HG02571 (cell line): ENCODE measurements at regions not wholly inside any gene's neighbourhood (a gene's known extent, or its start where the extent isn't known, plus 50 kb on each side); places are given as distances from the start of the nearest gene placed in this dataset.

Experiments
- ATAC-seq: cut with Tn5 transposase; IDR thresholded peaks from one replicate; pipeline ENCODE4 v1.9.1; 2021; ENCODE audit warnings: mild to moderate bottlenecking, moderate library complexity; ENCODE audit not compliant: unreplicated experiment

DNA sequence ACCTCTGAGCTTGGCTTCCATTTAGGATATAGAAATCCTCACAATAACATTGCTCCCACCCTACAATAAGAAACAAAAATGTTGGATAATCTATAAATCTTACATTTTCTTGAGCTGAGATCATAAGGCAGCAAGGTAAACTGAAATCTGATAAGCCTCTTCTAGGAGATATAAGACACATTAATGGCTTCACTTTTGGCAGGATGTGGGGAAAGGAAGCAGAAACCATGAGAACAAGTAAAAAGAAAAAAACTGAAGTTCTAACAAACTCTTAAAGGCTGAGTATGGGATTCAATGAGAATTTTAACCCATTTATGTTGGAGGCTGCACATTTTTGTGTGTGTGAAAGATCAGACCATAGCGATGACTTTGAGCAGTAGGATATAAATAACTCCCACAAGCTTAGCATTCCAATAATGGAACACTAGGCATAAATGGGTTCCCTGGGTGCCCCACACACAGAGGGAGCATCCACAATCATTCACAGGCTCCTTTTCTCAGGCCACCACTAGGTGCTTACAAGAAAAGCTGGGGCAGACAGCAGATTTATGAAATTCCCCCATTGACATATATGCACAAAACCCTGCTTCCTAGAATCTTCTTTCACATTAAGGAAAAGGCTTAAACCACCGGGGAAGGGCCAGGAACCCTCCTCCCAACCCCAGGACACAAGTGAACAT is 564.9 kb upstream of the MGMT start:
- no peak for ATAC-seq

DNA sequence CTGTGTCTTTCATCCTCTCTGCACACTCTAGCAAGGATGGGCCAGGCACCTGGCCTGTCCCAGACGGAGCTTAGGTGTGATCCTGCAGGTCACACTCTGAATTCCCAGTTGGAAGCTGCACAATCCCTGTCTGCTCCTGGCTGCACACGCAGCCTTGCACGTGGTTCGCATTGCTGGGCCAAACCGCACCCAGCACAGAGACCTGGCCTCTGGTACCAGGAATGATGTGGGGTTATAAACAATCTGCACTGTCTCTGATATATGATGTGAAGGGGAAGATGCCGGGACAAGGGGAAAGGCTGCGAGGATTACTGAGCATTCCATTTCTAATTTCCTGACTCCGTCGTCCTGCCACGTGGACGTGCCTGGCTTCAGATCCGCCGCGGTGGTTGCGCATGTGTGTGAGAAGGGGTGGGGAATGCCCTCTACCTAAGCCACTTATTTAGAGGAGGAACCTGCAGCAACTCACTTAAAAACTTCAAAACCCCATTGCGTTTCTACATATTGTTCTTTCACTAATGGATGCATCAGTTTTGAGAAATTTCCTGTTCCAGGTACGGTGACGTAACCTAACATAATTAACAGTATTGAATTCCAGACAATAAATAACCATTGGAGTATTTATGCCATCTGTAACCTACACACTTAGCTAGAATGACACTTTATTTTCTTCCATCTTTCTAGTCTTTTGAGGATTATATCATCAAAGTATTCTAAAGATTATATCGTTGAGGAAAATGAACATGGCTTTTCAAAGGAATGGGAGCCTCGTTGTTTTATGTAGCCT is 559.7 kb upstream of the MGMT start:
- no peak for ATAC-seq

DNA sequence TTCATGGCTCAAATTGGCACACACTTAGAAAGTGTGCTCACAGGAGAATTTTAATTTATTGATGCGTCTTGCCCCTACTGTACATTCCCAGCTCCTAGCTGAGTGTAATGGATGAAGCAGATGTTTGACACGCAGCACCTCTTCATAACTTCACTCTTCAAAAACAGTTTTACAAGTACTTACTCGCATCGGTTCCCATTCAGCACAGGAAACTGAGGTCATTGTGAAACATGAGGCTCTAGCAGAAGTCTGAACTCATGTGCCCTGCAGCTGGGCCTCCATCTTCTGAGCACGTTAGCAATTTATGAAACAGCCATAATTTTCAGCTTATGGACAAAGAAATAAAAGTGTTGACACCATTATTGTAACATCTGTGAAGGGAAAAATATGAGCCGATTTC is 558.9 kb upstream of the MGMT start:
- no peak for ATAC-seq

DNA sequence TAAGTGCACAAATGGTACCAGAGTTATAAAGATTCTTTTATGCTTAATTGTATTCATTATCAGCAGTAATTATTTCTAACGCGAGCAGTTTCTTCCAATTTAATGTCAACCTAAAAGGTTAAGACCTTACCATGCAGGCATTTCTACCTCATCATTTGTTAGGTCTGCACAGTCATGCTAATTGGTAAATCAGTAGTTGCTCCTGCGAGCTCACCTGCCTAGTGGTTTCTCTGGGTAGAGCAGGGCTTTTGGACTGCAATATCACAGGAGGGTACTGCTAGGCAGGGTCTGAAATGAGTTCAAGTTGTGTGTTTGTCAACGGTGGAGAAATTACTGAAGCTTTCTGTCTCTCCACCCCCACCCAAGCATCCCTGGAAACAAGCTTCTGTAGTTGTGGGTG is 558.5 kb upstream of the MGMT start:
- ATAC-seq = no peak

DNA sequence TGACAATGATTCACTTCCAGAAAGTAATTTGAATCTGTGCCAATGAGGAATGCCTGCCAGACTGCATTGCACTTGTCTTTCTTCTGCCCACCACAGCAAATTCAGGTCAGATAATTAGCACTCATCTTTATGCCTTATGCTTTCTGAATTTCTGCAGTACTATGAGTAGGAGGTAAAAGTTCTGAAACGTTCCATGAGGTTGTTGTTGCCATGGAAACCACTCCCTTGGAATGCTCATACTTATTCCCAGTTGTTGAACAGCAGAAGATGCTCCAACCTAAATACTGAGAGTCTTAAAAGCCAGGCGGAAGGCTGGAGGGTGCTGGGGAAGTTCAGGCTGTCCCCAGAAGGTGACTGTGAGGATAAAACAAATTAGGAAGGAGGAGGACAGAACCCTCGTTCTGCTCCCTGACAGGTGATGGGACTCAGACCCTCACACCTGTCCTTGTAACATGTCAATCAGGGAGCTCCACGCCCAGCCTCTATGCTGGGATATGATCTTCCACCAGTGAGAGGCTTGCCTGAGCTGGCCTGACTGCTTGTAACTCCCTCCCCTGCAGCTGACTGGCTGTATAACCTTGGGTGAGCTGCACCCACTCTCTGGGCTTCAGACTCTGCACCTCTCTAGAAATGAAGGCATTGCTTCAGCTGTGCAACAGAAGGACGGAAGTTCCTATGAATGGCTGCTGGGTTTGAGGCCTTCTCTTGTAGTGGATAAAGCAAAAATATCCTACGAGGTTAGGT is 554.3 kb upstream of the MGMT start:
- no peak for ATAC-seq

DNA sequence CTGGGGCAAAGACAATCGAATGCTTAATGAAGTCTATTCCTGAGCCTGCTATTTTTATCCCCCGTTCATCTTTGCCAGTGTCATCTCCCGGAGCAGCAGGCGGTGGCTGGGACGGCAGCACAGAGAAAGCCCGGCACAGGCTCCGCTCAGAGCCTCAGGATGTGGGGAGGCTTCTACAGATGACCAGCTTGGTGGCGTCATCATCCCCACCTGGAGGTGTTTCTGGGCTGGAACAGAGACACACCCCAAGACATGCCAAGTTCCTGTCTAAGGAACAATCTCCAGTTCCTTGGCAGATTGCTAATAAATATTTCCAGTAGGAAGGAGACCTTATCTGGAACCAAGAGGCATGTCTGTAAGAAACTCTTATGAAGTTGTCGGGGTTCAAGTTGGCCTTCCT is 552.4 kb upstream of the MGMT start:
- ATAC-seq = no peak

DNA sequence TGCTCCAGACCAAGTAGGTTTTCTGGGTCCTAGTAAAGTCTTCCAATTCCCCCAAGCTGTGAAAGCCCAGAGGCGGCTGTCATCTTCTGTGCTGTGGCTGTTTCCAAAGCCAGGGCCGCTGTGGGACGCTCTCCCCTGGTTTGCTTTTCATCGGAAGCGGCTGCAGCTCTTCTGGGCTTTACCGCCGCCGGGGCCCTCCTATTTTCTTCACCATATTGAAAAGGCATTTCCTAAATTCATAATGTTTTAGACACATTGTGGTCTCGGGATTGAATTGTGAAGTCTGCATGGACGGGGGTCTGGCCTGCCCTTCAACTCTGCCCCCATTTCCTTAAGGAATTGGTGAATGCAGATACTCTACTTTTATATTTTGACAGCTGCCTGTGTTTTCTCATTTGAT is 551.4 kb upstream of the MGMT start:
- ATAC-seq = no peak

DNA sequence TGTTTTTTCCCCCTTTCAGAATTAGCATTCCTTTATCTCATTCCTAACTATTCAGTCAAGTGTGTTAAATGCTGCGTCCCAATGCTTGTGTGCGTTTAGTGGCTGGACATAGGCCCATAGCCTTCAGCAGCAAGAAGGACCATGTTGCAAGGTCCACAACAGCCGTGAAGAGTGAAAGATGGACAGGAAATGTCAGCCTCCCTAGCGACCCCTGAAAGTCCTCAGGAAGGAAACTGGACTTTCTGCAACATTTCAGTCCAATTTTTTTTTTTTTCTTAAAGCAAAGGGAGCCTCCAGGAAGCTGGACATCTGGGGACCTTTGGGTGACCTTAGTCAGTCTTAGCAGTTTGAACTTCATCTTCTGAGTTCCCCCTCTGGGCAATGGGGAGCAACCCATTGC is 550.7 kb upstream of the MGMT start:
- ATAC-seq = no peak

DNA sequence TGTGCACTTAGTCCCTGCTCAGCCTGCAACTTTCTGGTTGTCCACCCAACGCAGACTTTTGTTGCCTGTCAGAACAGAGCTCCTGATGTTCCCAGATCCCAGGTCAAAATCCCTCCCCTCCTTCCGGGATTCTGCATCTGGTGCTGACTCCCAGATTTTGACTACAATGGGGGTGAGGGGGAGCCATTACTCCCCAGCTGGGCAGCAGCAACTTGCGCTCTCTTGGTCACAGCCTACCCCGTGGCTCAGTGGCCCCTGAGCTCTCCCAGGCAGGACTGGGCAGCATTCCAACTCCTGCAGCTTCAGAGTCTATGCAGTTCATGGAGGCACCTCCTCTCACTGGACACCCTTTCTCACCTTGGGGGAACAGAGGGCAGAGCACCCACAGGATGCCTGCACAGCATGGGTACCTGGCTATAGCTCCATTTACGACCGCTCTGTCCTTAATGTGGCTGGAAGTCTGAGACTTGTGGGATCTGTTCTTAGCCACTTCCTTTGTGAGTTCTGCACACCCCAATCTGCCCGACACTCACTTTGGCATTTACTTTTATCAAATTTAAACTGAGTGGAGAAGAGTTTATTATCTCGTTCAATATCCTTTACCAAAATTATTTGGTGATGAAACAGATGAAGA is 545.5 kb upstream of the MGMT start:
- ATAC-seq = no peak

DNA sequence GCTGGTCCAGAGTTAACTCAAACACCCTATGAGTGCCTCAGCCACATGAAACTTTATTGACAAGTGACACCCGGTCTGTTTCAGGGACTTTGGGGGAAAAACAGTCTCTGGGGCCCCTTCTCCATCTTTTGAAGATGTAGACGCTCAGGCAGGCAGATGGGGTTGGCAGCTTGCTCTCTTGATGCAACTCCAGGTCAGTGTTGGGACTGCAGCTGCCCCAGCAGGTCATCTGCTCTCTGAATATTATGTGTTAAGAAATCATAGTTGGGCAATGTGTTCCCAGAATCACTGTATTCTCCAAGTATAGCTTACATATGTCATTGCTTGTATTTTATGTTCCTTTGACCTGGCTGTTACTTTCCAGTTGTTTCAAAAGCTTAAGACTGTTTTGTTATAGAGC is 544.9 kb upstream of the MGMT start:
- ATAC-seq = no peak

DNA sequence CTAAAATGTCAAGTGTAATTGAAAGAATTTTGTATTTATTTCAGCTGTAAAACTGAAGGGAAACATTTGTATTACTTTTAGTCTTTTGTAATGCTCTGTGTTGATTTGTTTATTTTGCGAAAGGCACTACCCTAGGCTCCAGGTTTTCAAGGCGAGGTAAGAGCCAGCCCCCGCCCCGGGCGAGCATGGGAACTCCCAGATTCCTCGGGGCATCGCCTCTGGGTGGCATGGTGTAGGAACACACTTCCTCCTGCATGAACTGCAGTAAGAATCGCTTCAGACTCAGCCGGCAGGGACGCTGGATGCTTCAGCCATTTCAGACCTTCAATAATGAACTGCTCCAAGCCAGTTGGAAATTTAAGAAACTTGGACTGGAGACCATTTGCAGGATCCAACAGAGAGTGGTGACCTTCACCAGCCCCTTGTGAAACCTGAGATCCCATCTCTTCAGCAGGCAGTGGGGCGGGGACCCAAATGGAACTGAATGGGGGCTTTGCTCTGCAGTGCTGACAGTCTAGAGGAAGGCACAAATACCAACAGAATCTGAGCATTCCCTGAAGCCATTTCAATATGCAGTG is 544.3 kb upstream of the MGMT start:
- no peak for ATAC-seq

DNA sequence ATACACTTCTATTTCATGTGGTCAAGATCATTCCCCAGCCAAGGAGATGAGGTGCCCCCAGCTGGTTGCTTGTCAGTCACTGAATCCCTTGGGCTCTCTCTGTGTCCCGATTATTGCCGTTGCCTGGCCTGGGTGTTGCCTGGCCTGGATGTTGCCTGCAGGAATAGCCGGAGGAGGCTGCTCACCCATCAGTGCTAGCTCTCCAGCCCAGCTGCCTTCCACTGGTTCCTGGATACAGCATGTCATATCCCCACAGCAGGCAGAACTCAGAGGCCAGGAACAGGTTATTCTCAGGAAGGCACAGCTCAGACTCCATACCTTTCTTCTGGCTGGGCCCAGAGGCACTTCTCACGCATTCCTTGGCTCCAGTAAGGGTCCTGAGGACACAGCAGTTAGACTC is 542.1 kb upstream of the MGMT start:
- ATAC-seq = no peak

DNA sequence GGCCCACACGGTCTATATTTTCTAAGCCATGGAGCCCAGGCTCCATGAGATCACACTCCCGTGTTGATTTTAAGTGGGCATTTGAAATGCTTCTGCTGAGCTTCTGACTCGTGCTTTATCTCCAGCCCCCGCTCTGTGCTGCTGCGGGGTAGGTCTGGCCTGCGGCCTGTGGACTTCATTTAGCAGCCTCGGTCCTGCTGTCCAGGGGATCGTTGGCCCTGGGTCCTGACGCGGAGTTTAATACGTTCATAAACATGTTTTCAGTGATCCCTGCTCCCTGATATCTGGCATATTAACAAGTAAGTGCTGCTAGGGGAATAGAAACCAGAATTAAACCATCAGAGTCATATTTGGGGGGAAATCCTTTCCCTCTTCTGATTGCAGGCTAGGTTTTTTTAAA is 540.3 kb upstream of the MGMT start:
- ATAC-seq = no peak

DNA sequence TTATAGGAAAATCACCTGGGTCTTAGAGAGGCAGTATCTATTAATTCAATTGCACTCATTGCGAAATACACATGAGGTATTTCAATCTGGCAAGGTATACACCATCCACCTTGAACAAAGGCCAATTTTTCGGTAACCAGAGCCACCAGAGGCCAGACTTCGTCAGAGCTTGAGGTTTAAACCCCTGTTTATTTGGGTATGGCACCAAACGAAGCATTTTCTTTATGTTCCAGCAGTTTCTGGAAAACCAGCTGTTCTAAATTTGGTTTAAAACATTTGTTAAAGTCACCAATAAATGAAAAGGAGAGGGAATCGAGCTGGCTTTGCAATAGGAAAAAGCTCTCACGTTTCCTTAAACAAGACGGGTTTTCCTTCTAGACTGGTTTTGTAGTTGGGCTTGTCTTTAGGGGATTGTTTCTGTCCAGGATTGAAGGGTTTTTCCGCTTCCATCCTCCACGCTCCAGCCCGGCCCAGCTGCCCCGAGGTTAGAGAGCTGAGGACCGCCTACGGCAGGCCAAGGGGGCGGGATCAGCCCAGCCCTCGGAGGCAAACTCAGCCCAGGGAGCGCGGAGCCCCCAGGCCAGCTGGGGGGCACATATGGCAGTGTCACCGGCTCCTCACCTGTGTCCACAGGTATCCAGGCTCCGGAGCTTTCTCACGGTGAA is 539.4 kb upstream of the MGMT start:
- ATAC-seq = no peak

DNA sequence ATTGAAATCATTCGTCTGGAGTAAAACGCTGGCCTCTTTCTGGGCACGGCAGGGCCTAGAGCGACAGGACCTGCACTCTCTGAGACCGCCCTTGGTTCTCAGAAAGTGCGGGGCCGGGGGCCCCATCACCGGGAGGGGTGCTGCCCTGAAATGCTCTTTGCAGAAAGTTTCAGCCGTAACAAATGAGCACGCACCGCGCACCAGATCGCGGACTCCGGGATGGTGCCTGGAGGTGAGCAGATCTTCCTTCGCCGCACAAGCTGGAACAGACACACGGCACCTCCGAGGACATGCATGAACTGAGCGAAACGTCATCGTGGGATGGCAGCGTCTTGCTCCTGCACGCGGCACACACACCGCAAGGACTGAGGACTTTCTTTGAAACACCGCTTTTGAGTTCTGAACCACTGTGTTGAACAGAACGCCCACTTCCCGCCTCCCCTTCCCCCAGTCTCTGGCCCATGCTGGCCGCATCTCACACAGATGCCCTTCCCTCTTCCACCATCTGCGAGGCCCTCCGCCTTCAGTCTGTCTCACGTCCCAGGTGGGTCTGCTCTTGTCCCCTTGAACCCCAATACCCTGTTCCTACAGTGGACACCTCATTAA is 538.7 kb upstream of the MGMT start:
- no peak for ATAC-seq

DNA sequence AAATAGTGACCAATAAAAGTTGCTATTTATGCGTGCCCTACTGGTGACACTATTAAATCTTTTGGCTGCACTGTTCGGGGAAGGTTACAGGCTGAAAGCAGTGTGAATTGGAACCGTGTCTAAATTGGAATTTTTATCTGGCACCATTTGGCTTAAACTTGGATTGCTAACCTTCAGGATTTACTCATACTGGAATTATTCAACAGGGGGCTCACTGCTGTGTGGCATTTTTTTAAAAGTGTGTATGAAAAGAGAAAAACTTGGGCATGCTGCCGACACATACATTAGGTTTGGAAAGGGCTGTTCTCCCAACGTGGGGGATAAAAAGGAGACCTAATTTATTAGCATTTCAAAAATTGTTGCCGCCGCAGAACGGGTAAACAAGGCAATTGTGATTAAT is 537.9 kb upstream of the MGMT start:
- ATAC-seq = no peak

DNA sequence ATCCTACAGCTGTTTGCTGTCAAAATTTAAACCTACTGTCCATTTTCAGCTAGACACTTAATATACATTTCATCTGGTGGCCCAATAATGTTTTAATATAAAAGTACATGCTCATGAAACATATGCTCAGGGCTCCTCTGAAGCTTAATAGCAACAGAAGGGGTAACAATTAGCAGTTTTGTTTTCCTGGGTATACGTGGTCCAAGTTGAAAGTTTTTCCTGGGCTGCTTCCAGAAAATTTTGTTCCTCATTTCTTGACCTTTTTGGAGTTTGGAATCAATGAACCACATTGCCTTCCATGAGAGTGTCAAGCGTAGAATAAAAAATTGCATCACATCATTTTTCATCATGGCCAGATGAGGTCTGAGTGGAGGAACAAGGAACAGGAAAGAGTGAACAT is 537.3 kb upstream of the MGMT start:
- ATAC-seq = no peak

DNA sequence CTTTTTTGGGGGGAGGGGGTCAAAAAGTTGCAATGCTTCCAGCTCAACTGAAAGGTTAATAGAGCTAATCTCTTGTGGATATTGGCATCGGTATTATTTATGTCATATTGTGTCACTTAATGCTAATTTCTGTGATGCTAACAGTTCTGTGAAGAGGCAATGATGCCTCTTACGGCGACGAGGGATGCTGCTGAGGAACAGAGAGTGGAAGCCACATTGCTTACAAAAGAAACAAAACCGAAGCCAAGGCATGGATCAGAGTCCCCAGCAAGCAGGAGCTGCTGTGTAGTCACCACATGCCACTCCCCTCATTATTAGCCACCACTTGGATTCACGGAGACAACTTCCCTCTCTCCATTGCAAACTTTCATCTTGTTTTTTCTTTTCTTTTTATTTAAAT is 536.5 kb upstream of the MGMT start:
- no peak for ATAC-seq

DNA sequence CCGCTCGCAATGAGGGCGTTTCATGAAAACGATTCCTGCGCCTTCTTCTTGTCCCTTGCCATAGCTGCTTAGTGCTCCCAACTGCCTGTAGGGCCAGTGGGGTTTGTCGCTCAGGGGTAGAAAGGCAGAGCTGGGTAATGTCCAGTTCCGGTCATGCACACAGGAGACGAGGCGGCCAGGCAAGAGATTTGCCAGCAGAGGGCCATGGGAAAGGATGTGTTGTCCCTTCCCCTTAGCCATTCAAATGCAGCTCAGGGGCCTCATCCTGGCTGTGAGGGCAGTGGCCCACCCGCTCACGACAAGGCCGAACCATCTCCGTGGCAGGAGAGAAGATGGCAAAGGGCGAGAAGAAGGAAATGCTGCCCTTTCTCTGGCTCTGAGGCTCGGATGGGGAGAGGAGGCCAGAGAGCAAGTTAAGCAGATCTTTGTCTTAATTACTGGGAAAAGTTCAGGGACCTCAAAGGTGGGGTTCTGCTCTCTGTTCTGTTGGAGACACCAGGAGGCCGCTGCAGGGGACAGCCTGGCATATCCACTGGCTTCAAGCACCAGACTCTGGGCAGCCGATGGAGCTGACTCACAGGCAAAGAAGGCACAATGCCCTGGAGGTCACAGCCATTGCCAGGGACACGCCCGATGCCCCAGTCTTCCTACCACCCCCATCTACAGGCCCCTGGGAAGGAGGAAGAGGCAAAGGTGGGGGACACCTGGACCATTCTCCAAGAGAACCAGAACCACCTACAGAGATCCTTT is 534.8 kb upstream of the MGMT start:
- no peak for ATAC-seq

DNA sequence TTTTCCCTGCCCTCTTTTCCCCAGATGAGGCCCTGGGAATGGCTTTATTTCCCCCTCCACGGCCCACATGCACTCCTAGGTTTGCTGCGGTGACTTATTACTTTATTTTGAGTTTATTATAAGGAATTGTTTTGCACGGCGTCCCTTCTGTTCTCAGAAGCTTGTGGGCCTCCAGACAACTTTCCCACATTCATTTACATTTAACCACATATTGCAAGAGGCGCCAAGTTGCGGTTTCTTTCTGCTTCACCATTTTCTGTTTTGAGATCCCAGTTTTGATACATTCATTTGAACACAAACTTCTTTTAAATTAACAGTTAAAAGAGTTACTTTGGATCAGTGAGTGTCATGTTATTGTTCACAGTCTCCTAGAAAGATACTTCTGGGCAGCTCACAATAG is 532.5 kb upstream of the MGMT start:
- ATAC-seq = no peak
